GM12874 (cell line): ENCODE measurements at regions not wholly inside any gene's neighbourhood (a gene's known extent, or its start where the extent isn't known, plus 50 kb on each side); places are given as distances from the start of the nearest gene placed in this dataset.

Experiments
- CTCF ChIP-seq: IDR thresholded peaks from 2 replicates; pipeline ENCODE4 v1.5.1; 2011; ENCODE audit warnings: low read depth, mild to moderate bottlenecking, control low read depth, low read length, moderate library complexity; ENCODE audit not compliant: insufficient read depth

DNA sequence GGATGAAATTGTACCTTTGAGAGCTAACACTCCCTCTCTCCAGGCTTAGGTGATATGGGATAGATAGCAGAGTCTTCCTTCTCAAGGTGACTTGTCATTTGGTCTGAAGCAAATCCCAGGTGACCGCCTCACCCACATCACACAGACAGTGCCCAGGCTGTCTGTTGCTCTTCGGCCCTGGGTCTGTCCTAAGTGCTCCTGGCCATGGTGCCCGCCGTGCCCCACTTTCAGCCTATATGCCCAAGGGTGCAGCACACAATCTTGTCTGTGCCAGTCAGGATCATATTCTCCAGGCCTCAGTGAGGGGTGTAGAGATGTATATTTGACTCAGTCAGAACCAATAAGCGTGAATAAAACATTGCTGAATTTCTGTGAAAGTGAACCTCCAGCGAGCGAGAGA, 326.8 kb downstream of the DYSF start:
- TF ChIP-seq CTCF: no peak

DNA sequence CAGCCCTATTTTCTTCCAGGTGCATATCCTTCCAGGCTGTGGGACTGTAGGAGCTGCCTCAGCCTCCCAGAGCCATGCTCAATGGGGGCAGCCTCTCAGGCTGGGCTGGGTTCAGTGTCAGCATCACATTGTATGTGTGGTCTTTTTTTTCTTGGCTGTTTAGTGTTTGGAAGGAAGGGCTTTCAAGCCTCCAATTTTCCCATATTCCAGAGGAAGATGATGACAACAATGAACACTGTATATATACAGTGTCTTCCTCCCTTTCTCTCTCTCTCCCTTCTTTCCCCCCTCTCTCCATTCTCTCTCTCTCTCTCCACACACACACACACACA, 326.4 kb downstream of the DYSF start:
- TF ChIP-seq CTCF: no peak

GRCh38 chr2:71778936-71779773, 325.8 kb downstream of the DYSF start:
- no peak for TF ChIP-seq CTCF

DNA sequence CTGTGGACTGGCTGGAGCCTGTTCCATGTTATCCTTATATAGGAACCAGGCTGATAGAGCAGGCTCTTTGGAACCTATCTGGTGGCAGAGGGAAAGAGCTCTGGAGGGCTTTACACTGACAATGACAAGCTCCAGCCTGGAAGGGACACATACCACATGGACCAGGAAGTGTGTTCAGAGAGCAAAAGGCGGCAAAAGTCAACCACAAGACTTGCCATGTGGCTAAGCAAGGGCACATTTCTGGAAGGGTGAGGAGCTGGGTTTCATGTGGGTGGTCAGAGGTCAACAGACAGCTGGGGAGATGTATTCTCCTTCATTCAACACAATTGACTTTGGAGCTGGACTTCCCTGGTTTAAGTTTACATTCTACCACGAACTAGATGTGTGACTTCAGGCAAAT, 325.2 kb downstream of the DYSF start:
- TF ChIP-seq CTCF: no peak

DNA sequence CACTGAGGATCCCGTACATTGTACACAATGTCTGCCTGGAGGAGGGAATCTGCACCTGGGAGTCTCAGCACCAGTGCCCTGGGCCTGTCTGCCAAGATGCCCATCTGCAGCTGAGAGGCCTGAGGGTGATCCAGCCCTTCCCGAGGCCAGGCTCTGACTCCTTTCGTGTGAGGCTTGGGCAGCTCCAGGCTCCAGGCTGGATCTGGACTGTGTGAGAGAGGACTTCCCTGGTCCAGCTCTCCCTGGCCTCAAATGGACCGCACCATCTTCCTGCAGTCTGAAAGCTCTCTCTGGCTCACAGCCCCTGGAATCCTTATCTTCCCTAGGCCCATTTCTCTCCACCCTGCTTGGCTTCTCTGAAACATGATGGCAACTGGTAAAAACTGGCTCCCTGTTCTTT, 324.6 kb downstream of the DYSF start:
- no peak for TF ChIP-seq CTCF

- TF ChIP-seq CTCF: no peak
Observed at GRCh38 chr2:71776227-71776626, 322.9 kb downstream of the DYSF start.

DNA sequence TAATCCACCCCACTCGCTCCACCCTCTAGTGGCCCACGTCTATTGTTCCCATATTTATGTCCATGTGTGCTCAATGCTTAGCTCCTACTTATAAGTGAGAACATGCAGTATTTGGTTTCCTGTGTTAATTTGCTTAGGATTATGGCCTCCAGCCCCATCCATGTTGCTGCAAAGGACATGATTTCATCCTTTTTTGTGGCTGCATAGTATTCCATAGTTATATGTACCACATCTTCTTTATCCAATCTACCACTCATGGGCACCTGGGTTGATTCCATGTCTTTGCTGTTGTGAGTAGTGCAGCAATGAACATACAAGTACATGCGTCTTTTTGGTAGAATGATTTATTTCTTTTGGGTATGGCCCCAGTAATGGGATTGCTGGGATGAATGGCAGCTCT, 319.9 kb downstream of the DYSF start:
- TF ChIP-seq CTCF: no peak
